ENCODE measurements at regions not wholly inside any gene's neighbourhood (a gene's known extent, or its start where the extent isn't known, plus 50 kb on each side); places are given as distances from the start of the nearest gene placed in this dataset.
"Not testable (repeated sequence)": the region's sequence is repeated elsewhere in the genome, so short reads cannot be mapped to it uniquely, and the experiment has no call there.

DNA sequence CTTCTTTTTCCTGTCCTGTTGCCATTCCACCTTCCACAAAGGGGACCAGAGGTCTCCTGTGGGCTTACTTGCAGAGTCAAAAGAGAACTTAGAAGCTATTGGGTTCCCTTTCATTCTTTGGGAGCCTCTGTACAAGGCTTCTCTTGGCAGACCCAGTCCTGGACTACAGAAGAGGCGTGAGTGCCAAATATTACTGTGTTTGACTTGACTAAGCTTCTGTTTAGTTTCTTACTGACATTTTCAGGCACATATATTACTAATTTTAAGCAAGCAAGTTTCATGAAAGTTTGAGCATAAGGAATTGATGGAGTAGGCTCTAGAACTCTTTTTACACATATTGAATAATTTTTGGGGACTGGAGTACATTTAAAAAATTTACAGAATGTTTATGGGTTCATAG is 254.4 kb downstream of the HAPSTR1 start:
- no peak overlapping the region for H3K27ac Mint-ChIP-seq
- H3K9me3 Mint-ChIP-seq, result peaks cover 8% of the 10 kb centered on the region
- no peaks in the 10 kb centered on the region for H3K4me1 Mint-ChIP-seq (ENCODE audit: low read depth)
- intact Hi-C loops (cut with micrococcal nuclease), result no loop called here
- H3K36me3 Mint-ChIP-seq (ENCODE audit: low read depth), result no peaks in the 10 kb centered on the region
- no peaks in the 10 kb centered on the region for H3K27me3 Mint-ChIP-seq (ENCODE audit: low read depth)
- no peak for DNase-seq (ENCODE audit: low spot score)
- no peak overlapping the region for H3K4me3 Mint-ChIP-seq (ENCODE audit: low read depth)

DNA sequence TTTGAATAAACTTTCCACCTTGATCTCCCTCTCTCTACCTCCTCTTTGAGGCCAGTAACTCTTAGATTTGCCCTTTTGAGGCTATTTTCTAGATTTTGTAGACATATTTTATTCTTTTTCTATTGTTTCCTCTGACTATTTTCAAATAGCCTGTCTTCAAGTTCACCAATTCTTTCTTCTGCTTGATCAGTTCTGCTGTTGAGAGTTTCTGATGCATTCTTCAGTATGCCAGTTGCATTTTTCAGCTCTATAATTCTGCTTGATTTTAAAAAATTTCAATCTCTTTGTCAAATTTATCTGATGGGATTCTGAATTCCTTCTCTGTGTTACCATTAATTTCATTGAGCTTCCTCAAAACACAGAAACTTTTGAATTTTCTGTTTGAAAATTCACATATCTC is 257.5 kb downstream of the HAPSTR1 start:
- no peak for DNase-seq (ENCODE audit: low spot score)
- H3K27me3 Mint-ChIP-seq (ENCODE audit: low read depth), result no peaks in the 10 kb centered on the region

DNA sequence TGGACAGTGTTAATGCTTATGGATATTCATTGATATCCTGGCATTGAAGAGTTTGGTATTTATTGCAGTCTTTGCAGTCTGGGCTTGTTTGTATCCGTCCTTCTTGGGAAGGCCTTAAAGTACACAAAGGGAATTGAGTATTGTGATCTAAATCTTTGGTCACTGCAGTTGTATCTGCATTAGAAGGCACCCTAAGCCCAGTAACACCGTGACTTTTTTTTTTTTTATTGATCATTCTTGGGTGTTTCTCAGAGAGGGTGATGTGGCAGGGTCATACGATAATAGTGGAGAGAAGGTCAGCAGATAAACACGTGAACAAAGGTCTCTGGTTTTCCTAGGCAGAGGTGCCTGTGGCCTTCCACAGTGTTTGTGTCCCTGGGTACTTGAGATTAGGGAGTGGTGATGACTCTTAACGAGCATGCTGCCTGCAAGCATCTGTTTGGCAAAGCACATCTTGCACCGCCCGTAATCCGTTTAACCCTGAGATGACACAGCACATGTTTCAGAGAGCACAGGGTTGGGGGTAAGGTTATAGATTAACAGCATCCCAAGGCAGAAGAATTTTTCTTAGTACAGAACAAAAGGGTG is 258.0 kb downstream of the HAPSTR1 start:
- H3K4me3 Mint-ChIP-seq (ENCODE audit: low read depth); H3K36me3 Mint-ChIP-seq (ENCODE audit: low read depth); DNase-seq (ENCODE audit: low spot score); intact Hi-C loops (cut with micrococcal nuclease); H3K27ac Mint-ChIP-seq; H3K4me1 Mint-ChIP-seq (ENCODE audit: low read depth); H3K27me3 Mint-ChIP-seq (ENCODE audit: low read depth): not testable (repeated sequence)
- H3K9me3 Mint-ChIP-seq, result peaks cover 13% of the 10 kb centered on the region

More for the DNA sequence above, 257.5 kb downstream of the HAPSTR1 start:
- Mint-ChIP-seq H3K9me3 (peaks cover 13% of the 10 kb centered on the region), H3K36me3 (ENCODE audit: low read depth) (no peaks in the 10 kb centered on the region), H3K4me1 (ENCODE audit: low read depth) (no peaks in the 10 kb centered on the region), H3K4me3 (ENCODE audit: low read depth) (no peak overlapping the region), H3K27ac (no peak overlapping the region)
- intact Hi-C loops (cut with micrococcal nuclease), result no loop called here

DNA sequence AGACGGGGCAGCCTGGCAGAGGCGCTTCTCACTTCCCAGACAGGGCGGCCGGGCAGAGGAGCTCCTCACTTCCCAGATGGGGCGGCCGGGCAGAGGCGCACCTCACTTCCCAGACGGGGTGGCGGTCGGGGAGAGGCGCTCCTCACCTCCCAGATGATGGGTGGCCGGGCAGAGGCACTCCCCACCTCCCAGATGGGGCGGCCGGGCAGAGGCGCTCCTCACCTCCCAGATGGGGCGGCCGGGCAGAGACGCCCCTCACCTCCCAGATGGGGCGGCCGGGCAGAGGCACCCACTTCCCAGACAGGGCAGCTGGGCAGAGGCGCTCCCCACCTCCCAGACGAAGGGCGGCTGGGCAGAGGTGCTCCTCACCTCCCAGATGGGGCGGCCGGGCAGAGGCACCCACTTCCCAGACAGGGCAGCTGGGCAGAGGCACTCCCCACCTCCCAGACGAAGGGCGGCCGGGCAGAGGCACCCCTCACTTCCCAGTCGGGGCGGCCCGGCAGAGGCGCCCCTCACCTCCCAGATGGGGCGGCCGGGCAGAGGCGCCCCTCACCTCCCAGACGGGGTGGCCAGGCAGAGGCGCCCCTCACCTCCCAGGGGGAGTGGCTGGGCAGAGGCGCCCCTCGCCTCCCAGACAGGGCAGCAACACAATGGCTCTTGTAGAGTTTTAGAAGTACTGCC is 258.8 kb downstream of the HAPSTR1 start:
- H3K36me3 Mint-ChIP-seq (ENCODE audit: low read depth); H3K4me1 Mint-ChIP-seq (ENCODE audit: low read depth); H3K27me3 Mint-ChIP-seq (ENCODE audit: low read depth); intact Hi-C loops (cut with micrococcal nuclease); DNase-seq (ENCODE audit: low spot score); H3K4me3 Mint-ChIP-seq (ENCODE audit: low read depth); H3K27ac Mint-ChIP-seq: not testable (repeated sequence)
- H3K9me3 Mint-ChIP-seq, result peaks cover 15% of the 10 kb centered on the region

DNA sequence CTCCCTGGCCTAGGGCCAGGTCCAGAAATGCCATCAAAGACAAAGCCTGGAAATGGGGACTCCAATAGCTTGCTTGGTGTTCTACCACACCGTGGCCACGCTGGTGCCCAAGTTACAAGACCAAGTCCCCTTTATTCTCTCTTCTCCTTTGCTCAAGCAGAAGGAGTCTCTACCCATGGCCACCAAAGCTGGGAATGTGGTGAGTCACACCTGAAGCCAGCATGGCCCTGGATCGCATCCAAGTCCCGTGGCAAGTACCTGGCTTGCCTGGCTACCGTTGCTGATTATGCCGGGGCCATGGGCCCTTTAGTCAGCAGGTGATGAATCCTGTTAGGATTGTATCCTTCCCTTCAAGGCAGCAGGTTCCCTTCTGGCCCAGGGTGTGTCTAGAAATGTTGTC is 260.0 kb downstream of the HAPSTR1 start:
- DNase-seq (ENCODE audit: low spot score), result no peak
- intact Hi-C loops (cut with micrococcal nuclease), result no loop called here
- no peak overlapping the region for H3K4me3 Mint-ChIP-seq (ENCODE audit: low read depth)
- H3K27me3 Mint-ChIP-seq (ENCODE audit: low read depth), result no peaks in the 10 kb centered on the region
- H3K4me1 Mint-ChIP-seq (ENCODE audit: low read depth), result no peaks in the 10 kb centered on the region
- H3K27ac Mint-ChIP-seq, result no peak overlapping the region
- H3K36me3 Mint-ChIP-seq (ENCODE audit: low read depth), result no peaks in the 10 kb centered on the region
- H3K9me3 Mint-ChIP-seq, result peaks cover 25% of the 10 kb centered on the region

DNA sequence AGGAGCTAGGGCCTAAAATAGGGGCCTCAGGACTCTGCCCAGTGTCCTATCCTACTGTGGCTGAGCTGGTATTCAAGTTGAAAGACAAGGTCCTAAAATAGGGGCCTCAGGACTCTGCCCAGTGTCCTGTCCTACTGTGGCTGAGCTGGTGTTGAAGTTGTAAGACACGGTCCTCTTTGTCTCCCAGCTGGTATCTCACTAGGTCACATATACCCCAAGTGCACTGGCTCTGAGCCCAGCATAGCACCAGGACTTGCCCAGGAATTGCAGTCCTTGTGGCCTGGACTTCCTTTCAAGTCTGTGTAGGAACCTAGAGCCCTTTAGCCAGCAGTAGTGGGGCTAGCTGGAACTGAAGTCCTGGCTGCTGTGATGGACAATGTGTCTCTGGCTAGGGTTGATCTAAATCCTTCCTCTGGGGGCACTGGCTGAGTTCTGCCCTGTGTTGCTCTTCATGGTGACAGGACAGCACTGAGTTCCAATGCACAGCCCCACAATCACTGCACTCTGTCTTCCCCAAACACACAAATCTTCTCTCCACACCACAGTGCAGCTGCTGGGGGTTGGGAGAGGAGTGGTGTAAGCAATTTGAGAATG is 260.5 kb downstream of the HAPSTR1 start:
- no peak for DNase-seq (ENCODE audit: low spot score)
- peaks cover 30% of the 10 kb centered on the region for H3K9me3 Mint-ChIP-seq
- no peak overlapping the region for H3K27ac Mint-ChIP-seq
- H3K4me3 Mint-ChIP-seq (ENCODE audit: low read depth), result no peak overlapping the region
- no peaks in the 10 kb centered on the region for H3K4me1 Mint-ChIP-seq (ENCODE audit: low read depth)
- no peaks in the 10 kb centered on the region for H3K36me3 Mint-ChIP-seq (ENCODE audit: low read depth)
- H3K27me3 Mint-ChIP-seq (ENCODE audit: low read depth), result no peaks in the 10 kb centered on the region
- intact Hi-C loops (cut with micrococcal nuclease), result no loop called here

DNA sequence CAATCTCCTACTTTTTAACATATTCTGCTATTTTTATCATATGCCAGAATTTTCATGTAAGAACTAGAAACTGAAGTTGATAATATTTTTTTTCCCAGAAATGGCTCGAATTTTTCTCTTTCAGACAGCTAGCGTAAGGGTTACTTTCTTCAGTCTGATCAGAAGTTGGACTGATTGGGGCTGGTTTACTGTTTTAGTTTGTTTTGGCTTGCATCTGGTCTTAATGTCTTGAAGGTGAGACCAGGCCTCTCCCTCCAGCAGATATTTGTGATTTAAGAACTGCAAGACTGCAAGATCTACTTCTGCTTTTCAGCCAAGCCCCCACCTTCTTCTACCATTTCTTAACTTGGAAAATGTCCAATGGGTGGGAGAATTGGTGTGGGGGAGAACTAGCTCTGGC is 266.4 kb downstream of the HAPSTR1 start:
- Mint-ChIP-seq H3K27me3 (ENCODE audit: low read depth) (no peaks in the 10 kb centered on the region), H3K9me3 (peaks cover 33% of the 10 kb centered on the region), H3K36me3 (ENCODE audit: low read depth) (no peaks in the 10 kb centered on the region)

DNA sequence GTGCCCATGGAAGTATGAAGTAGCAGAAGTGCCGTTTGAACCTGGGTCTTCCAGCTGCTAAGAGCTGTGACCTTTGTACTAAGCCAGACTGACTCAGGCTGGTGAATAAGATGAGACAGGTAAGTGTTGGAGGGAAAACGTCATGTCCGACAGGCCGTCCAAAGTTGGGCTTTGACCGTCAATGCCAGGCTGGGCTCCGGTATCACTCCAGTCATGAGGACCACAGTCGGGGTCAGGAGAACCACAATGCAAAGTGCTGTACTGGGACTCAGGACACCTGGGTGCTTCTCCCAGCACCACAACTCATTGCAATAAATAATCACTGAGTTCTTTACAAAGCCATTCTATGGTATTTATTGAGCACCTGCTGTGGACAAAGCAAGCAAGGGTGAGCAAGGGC is 268.6 kb downstream of the HAPSTR1 start:
- no peak overlapping the region for H3K27ac Mint-ChIP-seq
- no peak overlapping the region for H3K4me3 Mint-ChIP-seq (ENCODE audit: low read depth)
- intact Hi-C loops (cut with micrococcal nuclease), result no loop called here
- no peaks in the 10 kb centered on the region for H3K4me1 Mint-ChIP-seq (ENCODE audit: low read depth)
- DNase-seq (ENCODE audit: low spot score), result no peak
- H3K27me3 Mint-ChIP-seq (ENCODE audit: low read depth), result no peaks in the 10 kb centered on the region
- H3K36me3 Mint-ChIP-seq (ENCODE audit: low read depth), result no peaks in the 10 kb centered on the region
- peaks cover 36% of the 10 kb centered on the region for H3K9me3 Mint-ChIP-seq

More for the DNA sequence above, 266.4 kb downstream of the HAPSTR1 start:
- Mint-ChIP-seq H3K4me1 (ENCODE audit: low read depth) (no peaks in the 10 kb centered on the region), H3K27ac (no peak overlapping the region), H3K4me3 (ENCODE audit: low read depth) (no peak overlapping the region)
- no peak for DNase-seq (ENCODE audit: low spot score)
- intact Hi-C loops (cut with micrococcal nuclease), result no loop called here

DNA sequence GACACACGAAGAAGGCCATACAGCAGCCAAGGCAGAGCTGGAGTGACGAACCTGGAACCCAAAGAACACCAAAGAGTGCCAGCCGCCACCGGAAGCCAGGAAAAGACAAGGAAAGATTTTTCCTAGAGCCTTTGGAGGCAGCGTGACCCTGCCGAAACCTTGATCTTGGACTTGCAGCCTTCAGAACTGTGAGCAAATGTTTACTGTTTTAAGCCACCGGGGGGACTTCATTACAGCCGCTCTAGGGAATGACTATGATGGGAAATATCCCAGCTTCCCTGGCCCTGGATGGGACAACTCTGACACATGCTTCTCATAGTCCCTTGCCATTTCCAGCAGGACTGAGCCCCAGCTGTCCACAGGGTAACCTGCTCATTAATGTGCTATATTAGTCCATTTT is 270.6 kb downstream of the HAPSTR1 start:
- H3K36me3 Mint-ChIP-seq (ENCODE audit: low read depth), result no peaks in the 10 kb centered on the region

DNA sequence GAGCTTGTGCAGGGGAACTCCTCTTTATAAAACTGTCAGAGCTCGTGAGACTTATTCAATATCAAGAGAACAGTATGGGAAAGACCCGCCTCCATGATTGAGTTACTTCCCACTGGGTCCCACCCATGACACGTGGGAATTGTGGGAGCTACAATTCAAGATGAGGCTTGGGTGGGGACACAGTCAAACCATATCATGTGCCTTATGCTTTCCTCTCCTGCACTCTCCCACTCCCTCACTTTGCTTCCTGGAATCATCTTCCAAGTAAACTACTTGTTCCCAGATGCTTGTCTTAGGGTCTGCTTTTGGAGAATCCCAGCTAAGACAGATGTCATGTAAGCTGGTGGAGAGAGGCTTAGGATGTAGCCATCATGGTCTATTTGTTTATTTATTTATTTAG is 271.2 kb downstream of the HAPSTR1 start:
- Mint-ChIP-seq H3K9me3 (peaks cover 17% of the 10 kb centered on the region), H3K27ac (no peak overlapping the region), H3K4me1 (ENCODE audit: low read depth) (no peaks in the 10 kb centered on the region)

More for the DNA sequence above, 270.6 kb downstream of the HAPSTR1 start:
- no peak overlapping the region for H3K27ac Mint-ChIP-seq
- H3K4me3 Mint-ChIP-seq (ENCODE audit: low read depth), result no peak overlapping the region
- DNase-seq (ENCODE audit: low spot score), result no peak
- H3K4me1 Mint-ChIP-seq (ENCODE audit: low read depth), result no peaks in the 10 kb centered on the region
- H3K9me3 Mint-ChIP-seq, result peaks cover 23% of the 10 kb centered on the region
- no peaks in the 10 kb centered on the region for H3K27me3 Mint-ChIP-seq (ENCODE audit: low read depth)
- intact Hi-C loops (cut with micrococcal nuclease), result no loop called here

DNA sequence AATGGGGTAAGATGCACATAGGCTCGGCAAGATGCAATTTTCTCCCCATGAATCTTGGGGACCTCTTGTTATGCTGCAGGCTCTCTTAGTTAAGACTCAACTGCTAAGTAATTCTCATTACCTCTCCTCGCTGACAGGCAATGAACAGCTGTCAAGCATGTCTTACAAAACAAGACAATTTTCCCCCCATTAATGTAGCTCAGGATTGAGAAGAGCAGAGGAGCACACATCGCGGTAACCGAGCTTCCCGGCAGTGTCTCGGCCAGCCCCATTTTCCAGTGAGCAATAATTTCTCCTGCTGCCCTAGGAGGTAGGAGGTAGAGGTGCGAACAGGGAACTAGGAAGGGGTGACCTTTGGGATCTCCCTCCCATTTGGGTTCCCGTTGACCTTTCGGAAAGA is 272.1 kb downstream of the HAPSTR1 start:
- no peaks in the 10 kb centered on the region for H3K27me3 Mint-ChIP-seq (ENCODE audit: low read depth)
- H3K4me3 Mint-ChIP-seq (ENCODE audit: low read depth), result no peak overlapping the region

More for the DNA sequence above, 271.2 kb downstream of the HAPSTR1 start:
- H3K4me3 Mint-ChIP-seq (ENCODE audit: low read depth), result no peak overlapping the region
- DNase-seq (ENCODE audit: low spot score), result no peak
- H3K36me3 Mint-ChIP-seq (ENCODE audit: low read depth), result no peaks in the 10 kb centered on the region
- intact Hi-C loops (cut with micrococcal nuclease), result no loop called here
- H3K27me3 Mint-ChIP-seq (ENCODE audit: low read depth), result no peaks in the 10 kb centered on the region

DNA sequence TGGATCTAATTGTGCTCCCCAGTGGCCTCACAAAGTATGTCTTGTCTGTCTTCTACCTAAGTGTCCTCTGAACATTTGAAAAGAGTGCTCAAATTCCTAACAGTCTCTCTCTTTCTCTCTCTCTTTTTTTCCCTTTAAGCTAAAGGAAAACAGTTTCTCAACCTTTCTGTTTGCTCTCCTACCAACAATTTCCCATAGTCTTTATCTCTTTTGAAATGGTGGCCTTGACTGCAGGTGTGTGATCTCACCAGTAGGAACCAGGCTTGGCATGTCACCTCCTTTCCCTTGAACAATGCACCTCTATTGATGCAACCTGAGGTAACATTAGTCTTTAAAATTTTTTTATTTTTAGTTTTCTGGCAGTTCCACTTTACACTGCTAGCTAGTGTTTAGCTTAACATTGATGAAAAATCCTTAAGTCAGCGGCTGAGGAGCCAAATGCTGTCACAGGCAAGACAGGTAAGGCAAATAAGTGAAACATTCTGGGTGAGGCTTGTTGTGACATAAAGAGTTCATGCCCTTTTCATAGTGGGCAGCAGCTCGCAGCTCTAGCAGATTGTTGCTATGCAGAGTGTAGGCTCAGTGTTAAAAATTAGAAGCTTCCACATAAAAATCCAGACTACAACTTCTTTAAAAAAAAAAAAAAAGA is 273.4 kb downstream of the HAPSTR1 start:
- Mint-ChIP-seq H3K9me3 (peaks cover 8% of the 10 kb centered on the region), H3K27ac (no peak overlapping the region), H3K36me3 (ENCODE audit: low read depth) (no peaks in the 10 kb centered on the region), H3K4me1 (ENCODE audit: low read depth) (no peaks in the 10 kb centered on the region), H3K4me3 (ENCODE audit: low read depth) (no peak overlapping the region), H3K27me3 (ENCODE audit: low read depth) (no peaks in the 10 kb centered on the region)
- intact Hi-C loops (cut with micrococcal nuclease), result no loop called here
- no peak for DNase-seq (ENCODE audit: low spot score)

More for the DNA sequence above, 272.1 kb downstream of the HAPSTR1 start:
- intact Hi-C loops (cut with micrococcal nuclease), result no loop called here
- H3K4me1 Mint-ChIP-seq (ENCODE audit: low read depth), result no peaks in the 10 kb centered on the region
- no peak overlapping the region for H3K27ac Mint-ChIP-seq
- H3K36me3 Mint-ChIP-seq (ENCODE audit: low read depth), result no peaks in the 10 kb centered on the region
- no peak for DNase-seq (ENCODE audit: low spot score)
- H3K9me3 Mint-ChIP-seq, result peaks cover 11% of the 10 kb centered on the region

DNA sequence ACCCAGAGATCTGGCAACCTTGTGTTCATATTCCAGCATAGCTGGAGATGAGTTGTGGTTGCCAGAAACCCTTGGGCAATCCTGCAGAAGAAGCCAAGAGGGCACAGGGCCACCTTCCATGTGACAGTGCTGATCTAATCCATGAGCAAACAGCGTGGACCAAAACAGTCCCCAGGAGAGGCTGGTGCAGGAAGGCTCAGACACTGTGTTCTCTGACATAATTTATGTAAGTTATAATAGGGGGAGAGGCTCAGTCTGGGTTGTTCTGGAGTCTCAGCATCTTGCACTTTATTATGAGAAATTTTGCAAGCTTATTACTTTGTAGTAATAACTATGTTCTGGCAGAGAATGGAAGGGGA is 273.9 kb downstream of the HAPSTR1 start:
- Mint-ChIP-seq H3K9me3 (peaks cover 8% of the 10 kb centered on the region), H3K36me3 (ENCODE audit: low read depth) (no peaks in the 10 kb centered on the region), H3K4me1 (ENCODE audit: low read depth) (no peaks in the 10 kb centered on the region), H3K4me3 (ENCODE audit: low read depth) (no peak overlapping the region), H3K27ac (no peak overlapping the region), H3K27me3 (ENCODE audit: low read depth) (no peaks in the 10 kb centered on the region)
- intact Hi-C loops (cut with micrococcal nuclease), result no loop called here
- DNase-seq (ENCODE audit: low spot score), result no peak

All from activated T-helper 2 cell treated with anti-CD3 and anti-CD28 coated beads, Interferon-gamma antibody, Interleukin-2, Interleukin-4, amounts not matched to agents 10 μg/mL and 5 μg/mL and 100 μg/mL, durations not matched to agents 14 hours and 24 hours and 36 hours (primary cell).